HEK293 (cell line): ENCODE measurements at regions not wholly inside any gene's neighbourhood (a gene's known extent, or its start where the extent isn't known, plus 50 kb on each side); places are given as distances from the start of the nearest gene placed in this dataset.

Experiments
- CTCF ChIA-PET: fragments of 350-600 bp; formaldehyde crosslinking; extraction: SDS; loops from one replicate; lab custom pipeline; 2021; ENCODE audit warnings: antibody characterized with exemption; lab: Yijun Ruan, JAX
- POLR2A ChIA-PET: fragments of 300-600 bp; formaldehyde crosslinking; extraction: SDS; loops from one replicate; lab custom pipeline; 2020; ENCODE audit warnings: antibody characterized with exemption, inconsistent platforms; lab: Yijun Ruan, JAX
- H3K27ac ChIP-seq: fragments of 200-500 bp; sonication (Bioruptor generic); 2 replicates; pipeline ENCODE4 v1.5.1; 2014; ENCODE audit warnings: low read depth, low read length, control low read depth, inconsistent platforms; ENCODE audit errors: extremely low read depth
- H3K36me3 ChIP-seq, 2 experiments: fragments of 200-500 bp in 1 of 2; sonication (Bioruptor generic) in 1 of 2; 1 replicate in 1 of 2; 2 replicates in 1 of 2; pipeline ENCODE4 v1.5.1; 2014 to 2017; ENCODE audit warnings: inconsistent platforms in 2 of 2, low read length in 2 of 2; ENCODE audit not compliant: control insufficient read depth in 2 of 2, insufficient read depth in 1 of 2
- H3K4me1 ChIP-seq: fragments of 200-500 bp; sonication (Bioruptor generic); 2 replicates; pipeline ENCODE4 v1.5.1; 2014; ENCODE audit warnings: mild to moderate bottlenecking, low read length, inconsistent platforms; ENCODE audit not compliant: control insufficient read depth, insufficient read depth
- H3K4me3 ChIP-seq: 2 replicates; pipeline ENCODE4 v1.5.1; 2011; ENCODE audit warnings: low read depth, mild to moderate bottlenecking, control low read depth, low read length, moderate library complexity
- H3K9me3 ChIP-seq: fragments of 200-500 bp; sonication (Bioruptor generic); 2 replicates; pipeline ENCODE4 v1.5.1; 2014; ENCODE audit warnings: low read depth, low read length, inconsistent platforms; ENCODE audit not compliant: control insufficient read depth, insufficient read depth
- AEBP2 ChIP-seq: fragments of 450-650 bp; formaldehyde crosslinking; IDR thresholded peaks from 2 replicates; pipeline ENCODE4 v1.5.1; 2016; ENCODE audit warnings: missing biosample characterization, missing genetic modification characterization, borderline replicate concordance
- IKZF3 ChIP-seq: fragments of 450-650 bp; IDR thresholded peaks from 2 replicates; pipeline ENCODE4 v1.5.0; 2018; ENCODE audit warnings: missing biosample characterization, mild to moderate bottlenecking, missing genetic modification characterization, moderate library complexity
- KLF9 ChIP-seq: fragments of 450-650 bp; formaldehyde crosslinking; IDR thresholded peaks from 2 replicates; pipeline ENCODE4 v1.5.1; 2016; ENCODE audit warnings: missing biosample characterization, missing genetic modification characterization, low read depth
- MEIS1 ChIP-seq: sonication (generic); formaldehyde crosslinking; IDR thresholded peaks from 2 replicates; pipeline ENCODE4 v1.8.1; 2022; ENCODE audit warnings: missing genetic modification reagents, mild to moderate bottlenecking, borderline replicate concordance
- MYNN ChIP-seq: fragments of 450-650 bp; formaldehyde crosslinking; IDR thresholded peaks from 2 replicates; pipeline ENCODE4 v1.5.1; 2016; ENCODE audit warnings: missing biosample characterization, missing genetic modification characterization, borderline replicate concordance
- OSR2 ChIP-seq: fragments of 450-650 bp; formaldehyde crosslinking; IDR thresholded peaks from 2 replicates; pipeline ENCODE4 v1.5.1; 2016; ENCODE audit warnings: missing biosample characterization, missing genetic modification characterization
- PBX3 ChIP-seq: sonication (generic); formaldehyde crosslinking; IDR thresholded peaks from 2 replicates; pipeline ENCODE4 v1.8.1; 2022; ENCODE audit warnings: mild to moderate bottlenecking, moderate library complexity, missing genetic modification reagents
- SP2 ChIP-seq: fragments of 450-650 bp; formaldehyde crosslinking; IDR thresholded peaks from 2 replicates; pipeline ENCODE4 v1.5.1; 2016; ENCODE audit warnings: missing biosample characterization, missing genetic modification characterization
- YY1 ChIP-seq: fragments of 450-650 bp; formaldehyde crosslinking; IDR thresholded peaks from 2 replicates; pipeline ENCODE4 v1.5.1; 2018; ENCODE audit warnings: missing biosample characterization, missing genetic modification characterization
- ZBTB17 ChIP-seq: fragments of 450-650 bp; formaldehyde crosslinking; IDR thresholded peaks from 2 replicates; pipeline ENCODE4 v1.5.1; 2016; ENCODE audit warnings: missing biosample characterization, missing genetic modification characterization
- ZBTB20 ChIP-seq: fragments of 450-650 bp; formaldehyde crosslinking; IDR thresholded peaks from 2 replicates; pipeline ENCODE4 v1.5.1; 2016; ENCODE audit warnings: missing biosample characterization, missing genetic modification characterization
- ZNF174 ChIP-seq: fragments of 450-650 bp; formaldehyde crosslinking; IDR thresholded peaks from 2 replicates; pipeline ENCODE4 v1.5.0; 2017; ENCODE audit warnings: missing biosample characterization, mild to moderate bottlenecking, missing genetic modification characterization
- ZNF18 ChIP-seq: fragments of 450-650 bp; formaldehyde crosslinking; IDR thresholded peaks from 2 replicates; pipeline ENCODE4 v1.5.1; 2016; ENCODE audit warnings: missing biosample characterization, missing genetic modification characterization
- ZNF202 ChIP-seq: fragments of 450-650 bp; formaldehyde crosslinking; IDR thresholded peaks from 2 replicates; pipeline ENCODE4 v1.5.1; 2016; ENCODE audit warnings: missing biosample characterization, missing genetic modification characterization, borderline replicate concordance
- ZNF292 ChIP-seq: fragments of 450-650 bp; formaldehyde crosslinking; IDR thresholded peaks from 2 replicates; pipeline ENCODE4 v1.5.1; 2016; ENCODE audit warnings: low read depth, missing biosample characterization, missing genetic modification characterization, borderline replicate concordance
- ZNF311 ChIP-seq: fragments of 450-650 bp; formaldehyde crosslinking; IDR thresholded peaks from 2 replicates; pipeline ENCODE4 v1.5.1; 2017; ENCODE audit warnings: missing biosample characterization, missing genetic modification characterization, borderline replicate concordance
- ZNF514 ChIP-seq: fragments of 450-650 bp; formaldehyde crosslinking; IDR thresholded peaks from 2 replicates; pipeline ENCODE4 v1.5.1; 2016; ENCODE audit warnings: missing biosample characterization, missing genetic modification characterization
- ZNF521 ChIP-seq: fragments of 450-650 bp; formaldehyde crosslinking; IDR thresholded peaks from 2 replicates; pipeline ENCODE4 v1.5.1; 2017; ENCODE audit warnings: missing biosample characterization, mild to moderate bottlenecking, missing genetic modification characterization
- ZNF621 ChIP-seq: fragments of 450-650 bp; formaldehyde crosslinking; IDR thresholded peaks from 2 replicates; pipeline ENCODE4 v1.5.1; 2017; ENCODE audit warnings: missing biosample characterization, missing genetic modification characterization
- ZNF664 ChIP-seq: fragments of 450-650 bp; formaldehyde crosslinking; IDR thresholded peaks from 2 replicates; pipeline ENCODE4 v1.5.1; 2016; ENCODE audit warnings: missing biosample characterization, missing genetic modification characterization
- ZNF670 ChIP-seq: fragments of 450-650 bp; formaldehyde crosslinking; IDR thresholded peaks from 2 replicates; pipeline ENCODE4 v1.5.1; 2016; ENCODE audit warnings: missing biosample characterization, missing genetic modification characterization, low read depth
- ZNF701 ChIP-seq: fragments of 450-650 bp; formaldehyde crosslinking; IDR thresholded peaks from 2 replicates; pipeline ENCODE4 v1.5.1; 2016; ENCODE audit warnings: missing biosample characterization, missing genetic modification characterization
- ZNF76 ChIP-seq: fragments of 450-650 bp; formaldehyde crosslinking; IDR thresholded peaks from 2 replicates; pipeline ENCODE4; 2016; ENCODE audit warnings: low read depth, missing biosample characterization, missing genetic modification characterization, borderline replicate concordance
- ZNF776 ChIP-seq: fragments of 450-650 bp; formaldehyde crosslinking; IDR thresholded peaks from 2 replicates; pipeline ENCODE4 v1.5.0; 2017; ENCODE audit warnings: missing biosample characterization, missing genetic modification characterization, borderline replicate concordance
- ZNF785 ChIP-seq: fragments of 450-650 bp; formaldehyde crosslinking; IDR thresholded peaks from 2 replicates; pipeline ENCODE4 v1.5.1; 2016; ENCODE audit warnings: missing biosample characterization, missing genetic modification characterization
- ZNF791 ChIP-seq: fragments of 450-650 bp; formaldehyde crosslinking; IDR thresholded peaks from 2 replicates; pipeline ENCODE4 v1.5.1; 2016; ENCODE audit warnings: missing biosample characterization, missing genetic modification characterization
- ZSCAN4 ChIP-seq: fragments of 450-650 bp; formaldehyde crosslinking; IDR thresholded peaks from 2 replicates; pipeline ENCODE4 v1.5.1; 2017; ENCODE audit warnings: missing biosample characterization, missing genetic modification characterization

- CTCF ChIA-PET = no interaction called here
Observed at GRCh38 chr4:98739751-98740150, 81.3 kb upstream of the TSPAN5 start.

GRCh38 chr4:98733601-98734000, 75.2 kb upstream of the TSPAN5 start:
- ChIA-PET POLR2A (no interaction called here), CTCF (interaction anchor here (1.6 kb wide), 1 partner anchor 12 kb away, joined by 3 read pairs; no protein-coding TSS in a partner anchor)
- TF ChIP-seq IKZF3 (tag by site-specific recombination) (no peak), ZNF664 (tag by site-specific recombination) (no peak), ZNF18 (tag by site-specific recombination) (no peak), YY1 (tag by site-specific recombination) (no peak), OSR2 (no peak), ZNF514 (tag by site-specific recombination) (no peak), AEBP2 (tag by site-specific recombination) (no peak)
- Histone ChIP-seq H3K4me3 (no peak overlapping the region), H3K27ac (no peak overlapping the region), H3K4me1 (no peaks in the 10 kb centered on the region), H3K9me3 (no peaks in the 10 kb centered on the region), H3K36me3 (no peaks in the 10 kb centered on the region)

More at GRCh38 chr4:98739751-98740150, 81.3 kb upstream of the TSPAN5 start:
- no peaks in the 10 kb centered on the region for H3K9me3 ChIP-seq
- no peaks in the 10 kb centered on the region for H3K4me1 ChIP-seq
- POLR2A ChIA-PET = no interaction called here
- TF ChIP-seq ZNF785 (no peak), ZSCAN4 (tag by site-specific recombination) (no peak), ZNF701 (no peak), ZNF670 (tag by site-specific recombination) (no peak), ZNF791 (tag by site-specific recombination) (no peak), ZNF202 (tag by site-specific recombination) (no peak), ZBTB17 (no peak), ZBTB20 (tag by site-specific recombination) (no peak), ZNF76 (tag by site-specific recombination) (no peak), MEIS1 (CRISPR knock-in tag) (no peak), PBX3 (no peak), ZNF776 (no peak), SP2 (tag by site-specific recombination) (no peak), ZNF174 (tag by site-specific recombination) (no peak), ZNF521 (tag by site-specific recombination) (no peak), KLF9 (tag by site-specific recombination) (no peak), ZNF311 (tag by site-specific recombination) (no peak), ZNF621 (tag by site-specific recombination) (no peak), ZNF292 (tag by site-specific recombination) (no peak), MYNN (tag by site-specific recombination) (no peak)
- H3K4me3 ChIP-seq = no peak overlapping the region
- no peak overlapping the region for H3K27ac ChIP-seq
- H3K36me3 ChIP-seq = no peaks in the 10 kb centered on the region
